ENCODE measurements at regions not wholly inside any gene's neighbourhood (a gene's known extent, or its start where the extent isn't known, plus 50 kb on each side); places are given as distances from the start of the nearest gene placed in this dataset.
A peak's percentile ranks its signal among the peaks of the same experiment; 100 is the strongest.

GRCh38 chr3:148643389-148643840, 54.3 kb upstream of the AGTR1 start:
- H3K4me2 ChIP-seq (ENCODE audit: low read length), result no peak overlapping the region
- no peaks in the 10 kb centered on the region for H3K9me3 ChIP-seq (ENCODE audit: control insufficient read depth, low read length)
- no peaks in the 10 kb centered on the region for H3K4me1 ChIP-seq
- TF ChIP-seq, protein P1, sequence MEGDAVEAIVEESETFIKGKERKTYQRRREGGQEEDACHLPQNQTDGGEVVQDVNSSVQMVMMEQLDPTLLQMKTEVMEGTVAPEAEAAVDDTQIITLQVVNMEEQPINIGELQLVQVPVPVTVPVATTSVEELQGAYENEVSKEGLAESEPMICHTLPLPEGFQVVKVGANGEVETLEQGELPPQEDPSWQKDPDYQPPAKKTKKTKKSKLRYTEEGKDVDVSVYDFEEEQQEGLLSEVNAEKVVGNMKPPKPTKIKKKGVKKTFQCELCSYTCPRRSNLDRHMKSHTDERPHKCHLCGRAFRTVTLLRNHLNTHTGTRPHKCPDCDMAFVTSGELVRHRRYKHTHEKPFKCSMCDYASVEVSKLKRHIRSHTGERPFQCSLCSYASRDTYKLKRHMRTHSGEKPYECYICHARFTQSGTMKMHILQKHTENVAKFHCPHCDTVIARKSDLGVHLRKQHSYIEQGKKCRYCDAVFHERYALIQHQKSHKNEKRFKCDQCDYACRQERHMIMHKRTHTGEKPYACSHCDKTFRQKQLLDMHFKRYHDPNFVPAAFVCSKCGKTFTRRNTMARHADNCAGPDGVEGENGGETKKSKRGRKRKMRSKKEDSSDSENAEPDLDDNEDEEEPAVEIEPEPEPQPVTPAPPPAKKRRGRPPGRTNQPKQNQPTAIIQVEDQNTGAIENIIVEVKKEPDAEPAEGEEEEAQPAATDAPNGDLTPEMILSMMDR (IDR thresholded peaks at IDR 0.05), result no peak
- H3K9ac ChIP-seq, result no peak overlapping the region
- H2AFZ ChIP-seq, result no peak overlapping the region
- H3K27me3 ChIP-seq (ENCODE audit: control insufficient read depth, insufficient read depth, low read length), result no peaks in the 10 kb centered on the region
- no peaks in the 10 kb centered on the region for H3K36me3 ChIP-seq (ENCODE audit: control insufficient read depth, insufficient read depth, low read length)
- peak overlapping the region; percentile 6 for H3K27ac ChIP-seq
- H3K79me2 ChIP-seq, result no peaks in the 10 kb centered on the region
- H3K4me3 ChIP-seq (ENCODE audit: low read depth, low read length), result no peak overlapping the region

GRCh38 chr3:148646126-148646665, 51.5 kb upstream of the AGTR1 start:
- Histone ChIP-seq H3K4me3 (ENCODE audit: low read depth, low read length) (no peak overlapping the region), H2AFZ (no peak overlapping the region), H3K9ac (no peak overlapping the region), H3K36me3 (ENCODE audit: control insufficient read depth, insufficient read depth, low read length) (no peaks in the 10 kb centered on the region), H3K79me2 (no peaks in the 10 kb centered on the region), H3K9me3 (ENCODE audit: control insufficient read depth, low read length) (no peaks in the 10 kb centered on the region), H3K4me2 (ENCODE audit: low read length) (no peak overlapping the region), H3K27me3 (ENCODE audit: control insufficient read depth, insufficient read depth, low read length) (no peaks in the 10 kb centered on the region), H3K4me1 (no peaks in the 10 kb centered on the region), H3K27ac (no peak overlapping the region)
- TF ChIP-seq, protein P1 (IDR thresholded peaks at IDR 0.05), result no peak

All from parathyroid adenoma (tissue), 2 donors.